ENCODE measurements at regions not wholly inside any gene's neighbourhood (a gene's known extent, or its start where the extent isn't known, plus 50 kb on each side); places are given as distances from the start of the nearest gene placed in this dataset.

DNA sequence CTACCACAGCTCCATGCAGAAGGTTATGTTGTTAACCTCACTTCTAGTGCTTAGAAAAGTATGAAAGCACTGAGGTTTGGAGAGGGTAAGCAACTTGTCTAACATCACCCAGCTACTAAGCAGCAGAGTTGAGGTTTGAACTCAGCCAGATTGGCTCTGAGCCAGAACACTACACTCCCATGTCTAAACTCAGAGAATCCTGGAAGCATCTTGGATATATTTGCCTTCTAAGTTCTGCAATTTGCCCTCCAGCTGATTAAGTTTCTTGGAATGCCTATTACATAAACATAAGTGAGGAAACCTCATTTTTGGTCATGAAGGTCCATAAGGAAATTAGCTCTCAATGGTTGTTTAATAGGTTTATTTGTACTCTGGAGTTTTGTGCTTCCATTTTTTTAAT lies 78.1 kb upstream of the PHYHIPL start:
- no peak overlapping the region for H3K9ac ChIP-seq (ENCODE audit: low read length)
- no peaks in the 10 kb centered on the region for H3K27me3 ChIP-seq (ENCODE audit: insufficient read depth, low read depth, low read length)
- TF ChIP-seq POLR2AphosphoS5 (IDR thresholded peaks at IDR 0.05) (no peak), TAF1 (IDR thresholded peaks at IDR 0.05; ENCODE audit: low read depth) (no peak), MXI1 (conservative IDR thresholded peaks at IDR 0.05; ENCODE audit: poor library complexity, severe bottlenecking) (no peak), EZH2 (IDR thresholded peaks at IDR 0.05; ENCODE audit: borderline replicate concordance, insufficient read depth, low read length, poor library complexity, severe bottlenecking) (no peak), EP300 (conservative IDR thresholded peaks at IDR 0.05; ENCODE audit: poor library complexity, severe bottlenecking) (no peak), SMC3 (conservative IDR thresholded peaks at IDR 0.05; ENCODE audit: poor library complexity) (no peak), RAD21 (conservative IDR thresholded peaks at IDR 0.05) (no peak)
- TF ChIP-seq, protein P1, sequence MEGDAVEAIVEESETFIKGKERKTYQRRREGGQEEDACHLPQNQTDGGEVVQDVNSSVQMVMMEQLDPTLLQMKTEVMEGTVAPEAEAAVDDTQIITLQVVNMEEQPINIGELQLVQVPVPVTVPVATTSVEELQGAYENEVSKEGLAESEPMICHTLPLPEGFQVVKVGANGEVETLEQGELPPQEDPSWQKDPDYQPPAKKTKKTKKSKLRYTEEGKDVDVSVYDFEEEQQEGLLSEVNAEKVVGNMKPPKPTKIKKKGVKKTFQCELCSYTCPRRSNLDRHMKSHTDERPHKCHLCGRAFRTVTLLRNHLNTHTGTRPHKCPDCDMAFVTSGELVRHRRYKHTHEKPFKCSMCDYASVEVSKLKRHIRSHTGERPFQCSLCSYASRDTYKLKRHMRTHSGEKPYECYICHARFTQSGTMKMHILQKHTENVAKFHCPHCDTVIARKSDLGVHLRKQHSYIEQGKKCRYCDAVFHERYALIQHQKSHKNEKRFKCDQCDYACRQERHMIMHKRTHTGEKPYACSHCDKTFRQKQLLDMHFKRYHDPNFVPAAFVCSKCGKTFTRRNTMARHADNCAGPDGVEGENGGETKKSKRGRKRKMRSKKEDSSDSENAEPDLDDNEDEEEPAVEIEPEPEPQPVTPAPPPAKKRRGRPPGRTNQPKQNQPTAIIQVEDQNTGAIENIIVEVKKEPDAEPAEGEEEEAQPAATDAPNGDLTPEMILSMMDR (IDR thresholded peaks at IDR 0.05; ENCODE audit: poor library complexity, severe bottlenecking), result no peak
- TF ChIP-seq, protein P2, sequence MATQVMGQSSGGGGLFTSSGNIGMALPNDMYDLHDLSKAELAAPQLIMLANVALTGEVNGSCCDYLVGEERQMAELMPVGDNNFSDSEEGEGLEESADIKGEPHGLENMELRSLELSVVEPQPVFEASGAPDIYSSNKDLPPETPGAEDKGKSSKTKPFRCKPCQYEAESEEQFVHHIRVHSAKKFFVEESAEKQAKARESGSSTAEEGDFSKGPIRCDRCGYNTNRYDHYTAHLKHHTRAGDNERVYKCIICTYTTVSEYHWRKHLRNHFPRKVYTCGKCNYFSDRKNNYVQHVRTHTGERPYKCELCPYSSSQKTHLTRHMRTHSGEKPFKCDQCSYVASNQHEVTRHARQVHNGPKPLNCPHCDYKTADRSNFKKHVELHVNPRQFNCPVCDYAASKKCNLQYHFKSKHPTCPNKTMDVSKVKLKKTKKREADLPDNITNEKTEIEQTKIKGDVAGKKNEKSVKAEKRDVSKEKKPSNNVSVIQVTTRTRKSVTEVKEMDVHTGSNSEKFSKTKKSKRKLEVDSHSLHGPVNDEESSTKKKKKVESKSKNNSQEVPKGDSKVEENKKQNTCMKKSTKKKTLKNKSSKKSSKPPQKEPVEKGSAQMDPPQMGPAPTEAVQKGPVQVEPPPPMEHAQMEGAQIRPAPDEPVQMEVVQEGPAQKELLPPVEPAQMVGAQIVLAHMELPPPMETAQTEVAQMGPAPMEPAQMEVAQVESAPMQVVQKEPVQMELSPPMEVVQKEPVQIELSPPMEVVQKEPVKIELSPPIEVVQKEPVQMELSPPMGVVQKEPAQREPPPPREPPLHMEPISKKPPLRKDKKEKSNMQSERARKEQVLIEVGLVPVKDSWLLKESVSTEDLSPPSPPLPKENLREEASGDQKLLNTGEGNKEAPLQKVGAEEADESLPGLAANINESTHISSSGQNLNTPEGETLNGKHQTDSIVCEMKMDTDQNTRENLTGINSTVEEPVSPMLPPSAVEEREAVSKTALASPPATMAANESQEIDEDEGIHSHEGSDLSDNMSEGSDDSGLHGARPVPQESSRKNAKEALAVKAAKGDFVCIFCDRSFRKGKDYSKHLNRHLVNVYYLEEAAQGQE (IDR thresholded peaks at IDR 0.05; ENCODE audit: borderline replicate concordance), result no peak
- H3K4me3 ChIP-seq (ENCODE audit: low read length), result no peak overlapping the region
- H4K20me1 ChIP-seq (ENCODE audit: insufficient read depth), result no peaks in the 10 kb centered on the region
- H3K79me2 ChIP-seq (replicated peaks; ENCODE audit: insufficient read depth, low read length), result no peaks in the 10 kb centered on the region
- H3K36me3 ChIP-seq (ENCODE audit: insufficient read depth, low read length), result no peaks in the 10 kb centered on the region
- H2AFZ ChIP-seq (ENCODE audit: low read depth, low read length), result no peak overlapping the region
- no peak overlapping the region for H3K27ac ChIP-seq (ENCODE audit: low read length)
- no peak overlapping the region for H3K4me2 ChIP-seq (ENCODE audit: low read length)
- H3F3A ChIP-seq (ENCODE audit: insufficient read depth, low read length, poor library complexity, severe bottlenecking), result no peaks in the 10 kb centered on the region
- H3K9me3 ChIP-seq (ENCODE audit: low read length), result no peaks in the 10 kb centered on the region
- H3K9me2 ChIP-seq (ENCODE audit: insufficient read depth, low read length), result no peaks in the 10 kb centered on the region

DNA sequence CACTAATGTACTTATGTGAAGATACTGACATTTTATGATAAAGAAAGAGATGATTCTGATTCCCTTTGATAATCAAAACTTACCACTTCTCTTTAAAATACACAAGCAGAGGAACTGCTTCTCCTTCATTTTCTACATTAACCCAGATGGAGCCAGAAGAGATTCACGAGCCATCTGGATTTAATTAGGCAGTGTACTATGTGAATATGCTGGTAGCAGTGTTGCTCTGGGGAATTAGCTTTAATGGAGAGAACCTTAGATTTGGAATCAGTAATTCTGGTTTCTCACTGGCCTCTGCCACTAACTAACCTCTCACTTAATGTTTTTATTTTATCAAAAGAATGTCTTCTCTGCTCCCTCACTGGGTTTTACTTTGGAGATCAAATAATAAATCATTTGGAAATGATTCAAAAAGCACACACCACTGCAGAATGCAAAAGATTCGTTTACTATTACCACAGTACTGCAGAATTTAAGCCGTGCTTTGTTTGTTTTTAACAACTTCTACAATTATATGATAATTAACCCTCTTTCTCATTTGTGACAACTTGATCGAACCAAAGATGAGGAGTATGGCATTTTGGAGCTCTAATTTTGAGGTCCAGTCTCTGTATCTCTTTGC lies 77.5 kb upstream of the PHYHIPL start:
- TF ChIP-seq RAD21 (conservative IDR thresholded peaks at IDR 0.05) (no peak), SMC3 (conservative IDR thresholded peaks at IDR 0.05; ENCODE audit: poor library complexity) (no peak), POLR2AphosphoS5 (IDR thresholded peaks at IDR 0.05) (no peak), EP300 (conservative IDR thresholded peaks at IDR 0.05; ENCODE audit: poor library complexity, severe bottlenecking) (no peak), MXI1 (conservative IDR thresholded peaks at IDR 0.05; ENCODE audit: poor library complexity, severe bottlenecking) (no peak), EZH2 (IDR thresholded peaks at IDR 0.05; ENCODE audit: borderline replicate concordance, insufficient read depth, low read length, poor library complexity, severe bottlenecking) (no peak), TAF1 (IDR thresholded peaks at IDR 0.05; ENCODE audit: low read depth) (no peak)
- TF ChIP-seq, protein P2 (IDR thresholded peaks at IDR 0.05; ENCODE audit: borderline replicate concordance), result no peak
- TF ChIP-seq, protein P1 (IDR thresholded peaks at IDR 0.05; ENCODE audit: poor library complexity, severe bottlenecking), result no peak
- no peaks in the 10 kb centered on the region for H3K9me3 ChIP-seq (ENCODE audit: low read length)
- no peak overlapping the region for H3K9ac ChIP-seq (ENCODE audit: low read length)
- no peak overlapping the region for H2AFZ ChIP-seq (ENCODE audit: low read depth, low read length)
- H3K27ac ChIP-seq (ENCODE audit: low read length), result no peak overlapping the region
- H3K4me3 ChIP-seq (ENCODE audit: low read length), result no peak overlapping the region
- no peak overlapping the region for H3K4me2 ChIP-seq (ENCODE audit: low read length)
- H3K36me3 ChIP-seq (ENCODE audit: insufficient read depth, low read length), result no peaks in the 10 kb centered on the region
- no peaks in the 10 kb centered on the region for H3F3A ChIP-seq (ENCODE audit: insufficient read depth, low read length, poor library complexity, severe bottlenecking)
- H3K9me2 ChIP-seq (ENCODE audit: insufficient read depth, low read length), result no peaks in the 10 kb centered on the region
- H3K79me2 ChIP-seq (replicated peaks; ENCODE audit: insufficient read depth, low read length), result no peaks in the 10 kb centered on the region
- no peaks in the 10 kb centered on the region for H4K20me1 ChIP-seq (ENCODE audit: insufficient read depth)
- no peaks in the 10 kb centered on the region for H3K27me3 ChIP-seq (ENCODE audit: insufficient read depth, low read depth, low read length)
